ENCODE measurements at regions not wholly inside any gene's neighbourhood (a gene's known extent, or its start where the extent isn't known, plus 50 kb on each side); places are given as distances from the start of the nearest gene placed in this dataset.

DNA sequence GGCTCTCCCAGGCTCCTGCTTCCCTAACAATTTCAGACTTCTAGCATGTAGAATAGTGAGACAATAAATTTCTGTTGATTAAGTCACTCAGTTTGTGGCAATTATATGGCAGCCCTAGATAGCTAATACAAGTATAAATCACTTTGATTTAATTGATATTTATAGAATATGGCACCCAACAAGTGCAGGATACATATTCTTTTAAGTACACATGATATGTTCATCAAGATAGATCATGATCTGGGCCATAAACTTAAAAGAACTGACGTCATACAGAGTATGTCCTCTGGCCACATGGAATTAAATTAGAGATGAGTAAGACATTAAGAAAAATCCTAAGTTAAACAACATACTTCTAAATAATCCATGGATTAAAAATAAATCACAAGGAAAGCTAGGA, 67.5 kb upstream of the AMOTL1 start:
- Mint-ChIP-seq H3K36me3 (no peaks in the 10 kb centered on the region), H3K9me3 (peaks cover 1% of the 10 kb centered on the region), H3K4me3 (no peak overlapping the region), H3K27me3 (peaks cover 38% of the 10 kb centered on the region), H3K27ac (no peak overlapping the region), H3K4me1 (no peaks in the 10 kb centered on the region)
- ATAC-seq (ENCODE audit: low read depth) (no peak), DNase-seq (no peak)
- POLR2A ChIA-PET: no interaction called here

DNA sequence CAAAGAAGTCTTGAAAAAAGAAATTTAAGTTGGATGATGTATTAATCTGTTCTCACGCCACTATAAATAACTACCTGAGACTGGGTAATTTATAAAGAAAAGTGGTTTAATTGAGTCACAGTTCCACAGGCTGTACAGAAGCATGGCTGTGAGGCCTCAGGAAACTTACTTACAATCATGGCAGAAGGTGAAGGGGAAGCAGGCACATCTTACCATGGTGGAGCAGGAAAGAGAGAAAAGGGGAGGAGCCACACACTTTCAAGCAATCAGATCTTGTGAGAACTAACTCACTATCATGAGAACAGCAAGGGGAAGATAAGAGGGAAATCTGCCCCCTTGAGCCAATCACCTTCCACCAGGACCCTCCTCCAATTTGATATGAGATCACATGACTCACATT, 65.7 kb upstream of the AMOTL1 start:
- no peak for DNase-seq
- H3K27ac Mint-ChIP-seq: no peak overlapping the region
- H3K36me3 Mint-ChIP-seq: no peaks in the 10 kb centered on the region
- ATAC-seq (ENCODE audit: low read depth): no peak
- peaks cover 46% of the 10 kb centered on the region for H3K27me3 Mint-ChIP-seq
- no peaks in the 10 kb centered on the region for H3K4me1 Mint-ChIP-seq
- H3K4me3 Mint-ChIP-seq: no peak overlapping the region
- POLR2A ChIA-PET: no interaction called here
- H3K9me3 Mint-ChIP-seq: peaks cover 1% of the 10 kb centered on the region

DNA sequence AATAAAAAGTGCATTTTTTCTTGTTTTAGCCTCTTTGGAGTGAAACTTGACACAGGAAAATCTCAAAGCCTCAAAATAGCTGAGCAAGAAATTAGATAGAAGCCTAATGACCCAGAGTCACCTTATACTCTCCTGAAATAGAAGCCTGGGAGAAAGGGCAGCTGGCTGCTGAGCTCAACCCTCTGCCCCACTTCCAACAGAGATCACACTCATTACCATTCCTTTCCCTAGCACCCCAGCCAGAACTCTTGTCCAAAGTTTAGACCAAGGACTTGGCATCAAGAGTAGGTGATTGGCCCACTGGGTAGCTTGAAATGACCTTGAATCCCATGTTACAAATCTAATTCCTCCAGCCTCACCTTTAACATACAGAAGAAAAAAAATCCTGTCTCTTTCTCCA, 62.7 kb upstream of the AMOTL1 start:
- no peak overlapping the region for H3K27ac Mint-ChIP-seq
- POLR2A ChIA-PET: no interaction called here
- no peak for ATAC-seq (ENCODE audit: low read depth)
- no peak overlapping the region for H3K4me3 Mint-ChIP-seq
- H3K27me3 Mint-ChIP-seq: peaks cover 32% of the 10 kb centered on the region
- peaks cover 1% of the 10 kb centered on the region for H3K9me3 Mint-ChIP-seq
- DNase-seq: no peak
- no peaks in the 10 kb centered on the region for H3K4me1 Mint-ChIP-seq
- H3K36me3 Mint-ChIP-seq: no peaks in the 10 kb centered on the region

DNA sequence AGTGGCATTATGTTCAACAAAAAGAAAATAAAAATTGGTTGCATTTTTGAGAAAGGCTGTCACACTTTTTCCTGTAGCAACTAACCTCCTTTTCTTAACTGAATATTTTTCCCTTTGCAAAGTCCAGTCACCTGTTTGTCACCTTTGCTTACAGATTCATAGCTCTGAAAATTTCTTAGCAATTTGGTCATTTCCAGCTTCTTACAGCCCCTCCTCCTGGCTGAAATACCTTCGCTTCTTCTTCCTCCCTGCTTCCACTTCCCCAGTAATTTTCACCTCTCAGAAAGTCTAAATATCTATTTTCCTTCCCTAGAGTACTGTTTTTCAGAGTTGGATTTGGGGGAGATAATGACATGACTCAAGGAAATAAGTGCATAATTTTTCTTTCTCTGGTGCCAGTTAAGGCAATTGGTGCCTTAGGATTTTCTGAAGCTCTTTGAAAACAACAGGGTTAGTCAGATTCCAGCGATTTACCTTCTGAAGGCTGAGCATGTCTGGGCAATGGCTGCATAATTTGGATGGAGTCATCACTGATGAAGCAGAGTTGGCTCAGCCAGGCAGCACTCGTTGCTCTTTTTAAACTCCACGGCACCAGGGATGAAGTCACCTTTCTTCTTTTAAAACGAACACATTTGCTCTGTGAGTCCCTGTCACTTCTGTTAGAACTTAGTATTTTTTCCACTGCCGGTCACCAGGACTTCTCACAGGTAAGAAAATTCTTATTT, 62.1 kb upstream of the AMOTL1 start:
- H3K9me3 Mint-ChIP-seq: peaks cover 1% of the 10 kb centered on the region
- ATAC-seq (ENCODE audit: low read depth) (no peak), DNase-seq (no peak)
- H3K4me1 Mint-ChIP-seq: no peaks in the 10 kb centered on the region
- H3K4me3 Mint-ChIP-seq: no peak overlapping the region
- peaks cover 26% of the 10 kb centered on the region for H3K27me3 Mint-ChIP-seq
- POLR2A ChIA-PET: no interaction called here
- H3K27ac Mint-ChIP-seq: no peak overlapping the region
- no peaks in the 10 kb centered on the region for H3K36me3 Mint-ChIP-seq

DNA sequence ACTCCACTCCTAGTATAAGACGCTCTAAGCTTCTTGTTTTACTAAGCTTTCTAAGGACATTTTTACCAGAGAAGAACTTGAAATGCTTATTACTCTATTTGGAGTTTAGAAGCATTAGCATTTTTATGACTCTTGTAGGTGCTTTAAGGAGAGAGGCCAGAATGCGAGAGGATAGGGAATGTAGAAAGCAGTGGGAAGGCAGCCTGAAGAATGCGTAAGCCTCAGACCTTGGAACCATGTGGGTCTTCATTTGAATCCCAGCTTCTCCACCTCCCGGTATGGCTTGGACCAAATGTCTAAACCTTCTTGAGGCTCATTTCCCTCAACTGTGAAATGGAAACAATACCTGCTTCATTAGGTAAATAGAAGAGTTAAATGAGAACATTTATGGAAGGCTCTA, 60.0 kb upstream of the AMOTL1 start:
- H3K27ac Mint-ChIP-seq: no peak overlapping the region
- H3K9me3 Mint-ChIP-seq: peaks cover 1% of the 10 kb centered on the region
- no peaks in the 10 kb centered on the region for H3K4me1 Mint-ChIP-seq
- POLR2A ChIA-PET: no interaction called here
- H3K36me3 Mint-ChIP-seq: no peaks in the 10 kb centered on the region
- ATAC-seq (ENCODE audit: low read depth) (no peak), DNase-seq (no peak)
- no peak overlapping the region for H3K4me3 Mint-ChIP-seq
- peaks cover 34% of the 10 kb centered on the region for H3K27me3 Mint-ChIP-seq

DNA sequence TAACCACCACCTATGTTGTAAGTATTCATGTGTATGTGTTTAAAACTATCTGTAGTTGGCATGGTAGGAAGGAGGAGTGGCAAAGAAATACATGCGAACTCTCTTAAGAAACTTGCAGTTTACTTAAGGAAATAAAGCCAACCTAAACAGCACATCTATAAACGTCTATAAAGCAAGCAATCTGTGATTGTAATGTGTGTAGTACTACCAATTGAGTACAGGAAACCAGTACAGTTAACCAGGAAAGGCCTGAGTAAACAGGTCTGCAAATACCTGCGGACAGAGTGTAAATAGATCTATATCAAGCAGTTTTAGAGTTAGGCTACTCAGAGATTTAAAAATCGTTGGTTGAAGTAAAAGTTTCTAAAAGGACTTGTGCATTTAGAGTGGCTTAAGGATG, 59.5 kb upstream of the AMOTL1 start:
- H3K27me3 Mint-ChIP-seq: peaks cover 36% of the 10 kb centered on the region
- H3K9me3 Mint-ChIP-seq: peaks cover 1% of the 10 kb centered on the region
- POLR2A ChIA-PET: no interaction called here

DNA sequence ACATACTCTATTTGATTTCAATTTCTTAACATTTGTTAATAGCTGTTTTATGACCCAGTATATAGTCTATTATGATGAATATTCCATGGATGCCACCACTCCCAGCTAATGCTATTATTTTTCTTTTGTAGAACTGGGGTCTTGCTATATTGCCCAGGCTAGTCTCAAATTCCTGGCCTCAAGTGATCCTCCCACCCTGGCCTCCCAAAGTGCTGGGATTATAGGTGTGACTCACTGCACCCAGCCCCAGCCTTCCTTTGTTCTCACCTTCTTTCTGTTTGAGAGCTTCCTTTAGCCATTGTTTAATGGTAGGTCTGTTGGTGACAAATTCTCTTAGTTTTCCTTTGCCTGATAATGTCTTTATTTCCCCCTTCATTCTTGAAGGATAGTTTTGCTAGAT, 52.9 kb upstream of the AMOTL1 start:
- H3K27ac Mint-ChIP-seq: no peak overlapping the region
- H3K9me3 Mint-ChIP-seq: no peaks in the 10 kb centered on the region
- DNase-seq: no peak
- POLR2A ChIA-PET: no interaction called here
- H3K27me3 Mint-ChIP-seq: peaks cover 55% of the 10 kb centered on the region
- no peaks in the 10 kb centered on the region for H3K36me3 Mint-ChIP-seq
- H3K4me3 Mint-ChIP-seq: no peak overlapping the region
- no peak for ATAC-seq (ENCODE audit: low read depth)
- H3K4me1 Mint-ChIP-seq: no peaks in the 10 kb centered on the region

More for the DNA sequence above, 59.5 kb upstream of the AMOTL1 start:
- Mint-ChIP-seq H3K27ac (no peak overlapping the region), H3K4me3 (no peak overlapping the region), H3K4me1 (no peaks in the 10 kb centered on the region), H3K36me3 (no peaks in the 10 kb centered on the region)
- no peak for ATAC-seq (ENCODE audit: low read depth)
- DNase-seq: no peak

DNA sequence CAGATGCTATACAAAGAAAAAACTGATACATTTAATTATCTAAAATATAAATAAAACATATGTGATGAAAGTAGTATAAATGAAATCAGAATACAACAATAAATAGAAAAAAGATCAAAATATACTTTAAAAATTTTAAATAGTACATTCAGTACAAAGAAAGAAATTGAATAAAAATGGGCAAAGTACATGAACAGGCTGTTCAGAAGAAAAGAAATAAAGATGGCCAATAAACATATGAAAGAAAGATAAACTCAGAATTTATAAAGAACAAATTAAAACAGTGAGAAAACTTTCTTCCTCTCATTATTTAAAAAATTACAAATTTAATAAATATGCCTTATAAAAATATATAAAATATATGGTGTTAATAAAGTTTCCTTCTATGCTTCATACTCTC, 50.5 kb upstream of the AMOTL1 start:
- POLR2A ChIA-PET: no interaction called here
- H3K27ac Mint-ChIP-seq: no peak overlapping the region
- no peaks in the 10 kb centered on the region for H3K9me3 Mint-ChIP-seq
- peaks cover 60% of the 10 kb centered on the region for H3K27me3 Mint-ChIP-seq
- H3K36me3 Mint-ChIP-seq: no peaks in the 10 kb centered on the region
- DNase-seq (no peak), ATAC-seq (ENCODE audit: low read depth) (no peak)
- no peaks in the 10 kb centered on the region for H3K4me1 Mint-ChIP-seq
- no peak overlapping the region for H3K4me3 Mint-ChIP-seq

Data from activated naive CD8-positive, alpha-beta T cell treated with anti-CD3 and anti-CD28 coated beads, Interleukin-2, amount 10 ng/mL, durations not matched to agents 7 days and 5 days (primary cell).